RWPE2 (cell line): ENCODE measurements at regions not wholly inside any gene's neighbourhood (a gene's known extent, or its start where the extent isn't known, plus 50 kb on each side); places are given as distances from the start of the nearest gene placed in this dataset.

Source experiments
- ATAC-seq: fragments of 200-7000 bp; cut with Tn5 transposase; 3 replicates; pipeline ENCODE4 v1.9.1; 2021; ENCODE audit warnings: low read depth
- DNase-seq: peaks from one replicate; pipeline ENCODE4 v3.0.0-alpha.2; 2020; ENCODE audit warnings: low spot score
- H3K27ac ChIP-seq: fragments of 450-650 bp; 2 replicates; pipeline ENCODE4 v1.5.1; 2017; ENCODE audit warnings: mild to moderate bottlenecking; ENCODE audit not compliant: poor library complexity, severe bottlenecking
- H3K27me3 ChIP-seq: fragments of 250-450 bp; sonication (Bioruptor Pico); 2 replicates; pipeline ENCODE4 v1.5.1; 2021; ENCODE audit warnings: mild to moderate bottlenecking, moderate library complexity; ENCODE audit not compliant: insufficient read depth, poor library complexity, severe bottlenecking
- H3K36me3 ChIP-seq: fragments of 250-450 bp; sonication (Bioruptor Pico); 2 replicates; pipeline ENCODE4 v1.5.1; 2020; ENCODE audit warnings: low read depth, mild to moderate bottlenecking, moderate library complexity
- H3K4me1 ChIP-seq: fragments of 250-450 bp; sonication (Bioruptor Pico); 2 replicates; pipeline ENCODE4 v1.5.1; 2021; ENCODE audit warnings: mild to moderate bottlenecking, moderate library complexity; ENCODE audit not compliant: insufficient read depth, poor library complexity, severe bottlenecking
- H3K4me3 ChIP-seq: fragments of 250-450 bp; sonication (Bioruptor Pico); 2 replicates; pipeline ENCODE4 v1.5.1; 2021; ENCODE audit warnings: mild to moderate bottlenecking, moderate library complexity; ENCODE audit not compliant: severe bottlenecking
- H3K9me3 ChIP-seq: fragments of 250-450 bp; sonication (Bioruptor Pico); 2 replicates; pipeline ENCODE4 v1.5.1; 2021; ENCODE audit warnings: mild to moderate bottlenecking, moderate library complexity; ENCODE audit not compliant: severe bottlenecking
- TF ChIP-seq, protein P1 (sequence below): fragments of 450-650 bp; IDR thresholded peaks from one replicate; pipeline ENCODE4 v1.5.1; 2017; ENCODE audit warnings: mild to moderate bottlenecking, moderate library complexity; ENCODE audit not compliant: poor library complexity, severe bottlenecking

DNA sequence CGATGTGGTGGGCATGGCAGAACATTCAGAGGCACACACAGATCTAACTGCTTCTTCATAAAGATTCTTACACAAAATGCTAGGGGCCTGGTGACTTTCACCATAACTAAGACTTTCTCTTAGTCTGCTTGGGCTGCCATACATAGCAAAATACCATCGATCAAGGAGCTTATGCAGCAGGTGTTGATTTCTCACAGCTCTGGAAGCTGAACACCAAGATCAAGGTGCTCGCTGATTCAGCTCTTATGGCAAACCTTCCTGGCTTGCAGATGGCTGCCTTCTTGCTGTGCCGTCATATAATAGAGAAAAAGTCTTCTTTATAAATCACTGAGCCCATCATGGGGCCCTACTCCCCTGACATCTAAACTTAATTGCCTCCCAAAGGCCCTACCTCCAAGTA lies 487.3 kb downstream of the AJAP1 start:
- no peak overlapping the region for H3K4me3 ChIP-seq
- TF ChIP-seq, protein P1, sequence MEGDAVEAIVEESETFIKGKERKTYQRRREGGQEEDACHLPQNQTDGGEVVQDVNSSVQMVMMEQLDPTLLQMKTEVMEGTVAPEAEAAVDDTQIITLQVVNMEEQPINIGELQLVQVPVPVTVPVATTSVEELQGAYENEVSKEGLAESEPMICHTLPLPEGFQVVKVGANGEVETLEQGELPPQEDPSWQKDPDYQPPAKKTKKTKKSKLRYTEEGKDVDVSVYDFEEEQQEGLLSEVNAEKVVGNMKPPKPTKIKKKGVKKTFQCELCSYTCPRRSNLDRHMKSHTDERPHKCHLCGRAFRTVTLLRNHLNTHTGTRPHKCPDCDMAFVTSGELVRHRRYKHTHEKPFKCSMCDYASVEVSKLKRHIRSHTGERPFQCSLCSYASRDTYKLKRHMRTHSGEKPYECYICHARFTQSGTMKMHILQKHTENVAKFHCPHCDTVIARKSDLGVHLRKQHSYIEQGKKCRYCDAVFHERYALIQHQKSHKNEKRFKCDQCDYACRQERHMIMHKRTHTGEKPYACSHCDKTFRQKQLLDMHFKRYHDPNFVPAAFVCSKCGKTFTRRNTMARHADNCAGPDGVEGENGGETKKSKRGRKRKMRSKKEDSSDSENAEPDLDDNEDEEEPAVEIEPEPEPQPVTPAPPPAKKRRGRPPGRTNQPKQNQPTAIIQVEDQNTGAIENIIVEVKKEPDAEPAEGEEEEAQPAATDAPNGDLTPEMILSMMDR = no peak
- no peaks in the 10 kb centered on the region for H3K36me3 ChIP-seq
- no peaks in the 10 kb centered on the region for H3K27me3 ChIP-seq
- no peak for DNase-seq
- ATAC-seq = no peak
- H3K27ac ChIP-seq = no peak overlapping the region
- H3K9me3 ChIP-seq = no peaks in the 10 kb centered on the region
- H3K4me1 ChIP-seq = no peaks in the 10 kb centered on the region

DNA sequence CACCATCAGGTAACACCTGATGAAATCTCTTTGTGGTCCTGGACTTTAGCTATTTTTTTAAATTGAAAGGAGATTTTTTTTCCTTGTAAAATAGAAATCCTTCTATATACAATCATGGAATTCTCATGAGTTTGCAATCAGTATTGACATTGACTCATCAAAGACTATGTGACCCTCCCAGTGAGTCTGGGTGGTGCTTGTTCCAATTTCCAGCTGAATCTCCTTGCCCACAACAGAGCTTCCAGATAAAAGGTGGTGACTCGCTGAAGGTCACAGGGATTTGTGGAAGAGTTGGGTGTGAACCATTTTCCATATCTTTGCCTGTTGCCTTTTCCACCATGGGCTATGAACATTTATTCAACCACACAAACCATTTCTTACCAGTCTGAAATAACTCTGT lies 486.6 kb downstream of the AJAP1 start:
- Histone ChIP-seq H3K27ac (no peak overlapping the region), H3K27me3 (no peaks in the 10 kb centered on the region), H3K4me1 (no peaks in the 10 kb centered on the region), H3K4me3 (no peak overlapping the region), H3K9me3 (no peaks in the 10 kb centered on the region), H3K36me3 (no peaks in the 10 kb centered on the region)
- TF ChIP-seq, protein P1 = no peak
- ATAC-seq (peak; percentile 61; the same call in 2 of the 3 replicates), DNase-seq (no peak)

DNA sequence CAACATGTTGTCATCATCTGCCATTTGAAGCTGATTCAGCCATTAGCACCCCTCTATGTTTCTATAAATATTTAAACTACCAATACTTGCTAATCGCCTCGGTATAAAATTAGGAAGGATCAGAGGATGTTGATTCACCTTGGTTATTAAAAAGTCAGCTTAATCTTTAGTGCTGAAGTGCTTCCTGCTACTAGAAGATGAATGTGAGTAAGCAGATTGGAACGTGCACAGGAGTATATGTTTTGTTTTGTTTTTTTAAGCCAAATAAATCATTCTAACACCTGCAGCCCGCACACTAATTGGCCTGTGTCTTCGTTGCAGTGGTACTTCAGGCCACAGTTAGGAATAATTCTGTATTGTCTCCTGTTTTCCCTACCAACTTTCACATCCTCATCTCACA lies 485.7 kb downstream of the AJAP1 start:
- TF ChIP-seq, protein P1 = no peak
- no peaks in the 10 kb centered on the region for H3K9me3 ChIP-seq
- DNase-seq (no peak), ATAC-seq (no peak)
- no peaks in the 10 kb centered on the region for H3K27me3 ChIP-seq
- H3K4me1 ChIP-seq = no peaks in the 10 kb centered on the region
- no peak overlapping the region for H3K4me3 ChIP-seq
- no peaks in the 10 kb centered on the region for H3K36me3 ChIP-seq
- no peak overlapping the region for H3K27ac ChIP-seq

DNA sequence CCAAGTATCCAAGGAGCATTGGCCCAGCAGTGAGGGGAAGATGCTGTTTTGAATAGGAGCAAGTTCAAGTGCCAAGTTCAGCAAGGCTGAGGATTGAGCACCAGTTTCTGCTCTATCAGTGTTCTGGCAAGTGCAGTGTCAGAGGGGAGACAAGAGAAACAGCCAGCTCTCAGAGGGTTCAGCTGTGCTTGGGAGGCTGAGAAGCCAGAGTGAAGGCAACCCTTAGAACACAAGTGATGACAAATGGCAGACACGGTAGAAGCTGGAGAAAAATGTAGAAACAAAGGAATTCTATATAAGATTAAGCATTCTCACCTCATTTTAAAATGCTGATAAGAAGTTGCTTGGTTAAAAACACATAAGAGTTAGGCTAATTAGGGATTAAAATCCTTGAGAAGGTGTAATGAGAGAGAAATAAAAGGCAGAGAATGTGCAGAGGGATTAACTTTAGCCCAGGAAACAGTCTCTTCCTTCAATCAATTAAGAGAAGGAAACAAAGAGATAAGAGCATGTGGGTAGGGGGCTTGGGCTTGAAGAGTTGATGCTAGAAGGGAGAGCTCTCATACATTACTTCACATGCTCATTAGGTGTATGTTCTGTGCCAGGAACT lies 475.4 kb downstream of the AJAP1 start:
- TF ChIP-seq, protein P1 = no peak
- H3K4me3 ChIP-seq = no peak overlapping the region
- H3K27me3 ChIP-seq = no peaks in the 10 kb centered on the region
- ATAC-seq (no peak), DNase-seq (no peak)
- H3K36me3 ChIP-seq = no peaks in the 10 kb centered on the region
- no peaks in the 10 kb centered on the region for H3K9me3 ChIP-seq
- no peaks in the 10 kb centered on the region for H3K4me1 ChIP-seq
- no peak overlapping the region for H3K27ac ChIP-seq

DNA sequence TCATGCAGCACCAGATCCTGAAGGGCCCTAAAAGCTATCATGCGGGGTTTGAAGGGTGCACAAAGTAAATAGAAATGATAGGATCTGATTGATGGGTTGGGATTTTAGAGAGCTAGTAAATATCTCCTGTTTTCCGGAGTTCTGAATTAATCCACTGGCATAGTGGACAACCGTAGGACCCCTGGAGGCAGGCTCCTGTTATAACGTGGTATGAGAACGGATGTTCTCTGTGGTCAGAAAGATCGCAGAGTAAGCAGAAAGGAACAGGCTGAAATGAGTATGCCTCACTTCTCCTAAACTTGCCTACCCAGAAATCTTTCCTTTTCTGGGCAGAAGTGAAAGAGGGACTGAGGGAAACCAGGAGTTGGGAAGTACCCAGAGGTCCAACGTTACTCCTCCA lies 470.8 kb downstream of the AJAP1 start:
- no peak overlapping the region for H3K27ac ChIP-seq
- no peak for ATAC-seq

More for the DNA sequence above, 470.8 kb downstream of the AJAP1 start:
- no peaks in the 10 kb centered on the region for H3K4me1 ChIP-seq
- H3K4me3 ChIP-seq = no peak overlapping the region
- H3K36me3 ChIP-seq = no peaks in the 10 kb centered on the region
- no peaks in the 10 kb centered on the region for H3K9me3 ChIP-seq
- no peaks in the 10 kb centered on the region for H3K27me3 ChIP-seq
- TF ChIP-seq, protein P1 = no peak
- DNase-seq = no peak
